Occipital lobe (tissue), 1 donor: ENCODE measurements at regions not wholly inside any gene's neighbourhood (a gene's known extent, or its start where the extent isn't known, plus 50 kb on each side); places are given as distances from the start of the nearest gene placed in this dataset.

Source experiments
- DNase-seq: peaks from one replicate; lab custom pipeline; 2025; lab: John Stamatoyannopoulos, UW

- no peak for DNase-seq
Observed at GRCh38 chr1:55555956-55556725, 341.0 kb upstream of the USP24 start.

GRCh38 chr1:55554611-55555010 lies 339.4 kb upstream of the USP24 start:
- no peak for DNase-seq

GRCh38 chr1:55552636-55553035 lies 337.5 kb upstream of the USP24 start:
- no peak for DNase-seq

GRCh38 chr1:55547405-55547804 lies 332.2 kb upstream of the USP24 start:
- no peak for DNase-seq

- no peak for DNase-seq
Observed at GRCh38 chr1:55546553-55546952, 331.4 kb upstream of the USP24 start.

GRCh38 chr1:55544826-55545225 lies 329.7 kb upstream of the USP24 start:
- DNase-seq = no peak

- DNase-seq = no peak
Observed at GRCh38 chr1:55542901-55543504, 327.8 kb upstream of the USP24 start.

GRCh38 chr1:55541296-55541695 lies 326.1 kb upstream of the USP24 start:
- no peak for DNase-seq

GRCh38 chr1:55539652-55540512 lies 324.7 kb upstream of the USP24 start:
- no peak for DNase-seq

- DNase-seq = no peak
Observed at GRCh38 chr1:55538428-55538827, 323.3 kb upstream of the USP24 start.

GRCh38 chr1:55536545-55536865 lies 321.3 kb upstream of the USP24 start:
- DNase-seq = no peak

GRCh38 chr1:55535724-55536544 lies 320.8 kb upstream of the USP24 start:
- DNase-seq = no peak

GRCh38 chr1:55534565-55535121 lies 319.5 kb upstream of the USP24 start:
- DNase-seq = no peak

GRCh38 chr1:55531644-55532043 lies 316.5 kb upstream of the USP24 start:
- no peak for DNase-seq

GRCh38 chr1:55530749-55531478 lies 315.8 kb upstream of the USP24 start:
- DNase-seq = no peak

- DNase-seq = no peak
Observed at GRCh38 chr1:55529017-55529416, 313.9 kb upstream of the USP24 start.

- no peak for DNase-seq
Observed at GRCh38 chr1:55527831-55528230, 312.7 kb upstream of the USP24 start.

GRCh38 chr1:55526716-55527115 lies 311.6 kb upstream of the USP24 start:
- no peak for DNase-seq

GRCh38 chr1:55524006-55524405 lies 308.8 kb upstream of the USP24 start:
- no peak for DNase-seq

GRCh38 chr1:55522982-55523381 lies 307.8 kb upstream of the USP24 start:
- DNase-seq = no peak
